ENCODE measurements at regions not wholly inside any gene's neighbourhood (a gene's known extent, or its start where the extent isn't known, plus 50 kb on each side); places are given as distances from the start of the nearest gene placed in this dataset.
A peak's percentile ranks its signal among the peaks of the same experiment; 100 is the strongest.
"Not testable (repeated sequence)": the region's sequence is repeated elsewhere in the genome, so short reads cannot be mapped to it uniquely, and the experiment has no call there.

DNA sequence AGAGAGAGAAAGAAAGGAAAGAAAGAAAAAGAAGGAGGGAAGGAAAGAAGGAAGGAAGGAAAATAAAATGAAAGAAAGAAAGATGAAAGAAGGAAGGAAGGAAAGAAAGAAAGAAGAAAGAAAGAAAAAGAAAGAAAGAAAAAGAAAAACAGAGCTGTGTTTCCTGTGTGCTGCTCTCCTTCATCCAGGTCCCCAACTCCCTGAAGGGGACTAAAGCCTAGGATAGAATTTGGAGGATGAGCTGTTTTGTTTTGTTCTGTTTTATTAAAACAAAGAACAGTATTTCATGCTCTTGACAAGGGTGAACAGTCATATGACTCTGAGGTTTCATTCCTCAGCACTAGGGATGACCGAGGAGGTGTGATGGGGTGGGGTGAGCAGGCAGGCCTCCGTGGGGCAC, 164.8 kb upstream of the NDN start:
- no peak for DNase-seq

DNA sequence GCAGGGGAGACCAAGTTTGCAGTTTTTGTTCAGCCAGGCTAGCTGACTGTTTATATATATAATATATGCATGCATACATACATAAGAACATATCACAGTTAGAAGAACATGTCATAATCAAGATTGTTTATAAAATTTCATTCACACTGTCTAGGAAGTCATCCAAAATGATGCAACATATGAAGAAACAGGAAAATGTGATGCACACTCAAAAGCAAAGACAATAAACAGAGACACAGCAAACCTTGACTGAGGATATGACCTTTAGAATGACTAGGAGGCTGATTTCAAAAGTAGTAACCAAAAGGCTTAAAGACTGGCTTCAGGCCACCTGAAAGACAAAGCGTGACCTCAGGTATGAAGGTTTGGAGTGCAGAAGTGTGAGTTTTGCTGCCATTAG, 166.2 kb upstream of the NDN start:
- DNase-seq, result no peak

DNA sequence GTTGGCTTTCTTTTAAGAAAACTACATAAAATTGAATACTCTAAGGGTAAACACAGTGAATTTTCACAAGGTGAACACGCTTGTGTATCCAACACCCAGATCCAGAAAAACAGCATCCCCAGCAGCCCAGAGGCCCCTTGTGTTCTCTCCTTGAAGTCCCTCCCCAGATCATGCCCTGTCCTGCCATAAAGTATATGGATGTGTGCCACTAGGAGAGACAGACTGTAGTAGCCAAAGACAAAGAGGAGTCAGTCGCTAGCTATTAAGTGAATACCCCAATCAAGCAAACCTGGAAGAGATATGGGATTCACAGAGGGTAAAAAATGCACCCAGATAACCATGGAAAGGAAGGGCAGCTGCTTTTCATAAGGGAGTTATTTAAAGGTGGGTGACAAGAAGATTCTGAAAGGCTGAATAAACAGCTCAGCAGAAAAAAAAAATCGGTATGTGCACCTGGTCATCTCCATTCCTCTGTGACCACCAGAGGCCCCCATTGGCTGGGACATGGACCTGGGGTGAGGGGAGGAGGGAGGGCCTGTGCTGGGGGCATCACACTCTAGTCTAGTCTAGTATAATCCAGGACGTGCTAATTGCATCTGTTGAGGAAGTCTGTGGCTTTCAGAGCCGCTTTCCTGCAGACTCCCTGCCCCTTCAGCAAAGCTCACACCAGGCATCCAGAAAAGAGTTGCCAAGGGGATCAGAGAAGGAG, 167.3 kb upstream of the NDN start:
- no peak for DNase-seq

DNA sequence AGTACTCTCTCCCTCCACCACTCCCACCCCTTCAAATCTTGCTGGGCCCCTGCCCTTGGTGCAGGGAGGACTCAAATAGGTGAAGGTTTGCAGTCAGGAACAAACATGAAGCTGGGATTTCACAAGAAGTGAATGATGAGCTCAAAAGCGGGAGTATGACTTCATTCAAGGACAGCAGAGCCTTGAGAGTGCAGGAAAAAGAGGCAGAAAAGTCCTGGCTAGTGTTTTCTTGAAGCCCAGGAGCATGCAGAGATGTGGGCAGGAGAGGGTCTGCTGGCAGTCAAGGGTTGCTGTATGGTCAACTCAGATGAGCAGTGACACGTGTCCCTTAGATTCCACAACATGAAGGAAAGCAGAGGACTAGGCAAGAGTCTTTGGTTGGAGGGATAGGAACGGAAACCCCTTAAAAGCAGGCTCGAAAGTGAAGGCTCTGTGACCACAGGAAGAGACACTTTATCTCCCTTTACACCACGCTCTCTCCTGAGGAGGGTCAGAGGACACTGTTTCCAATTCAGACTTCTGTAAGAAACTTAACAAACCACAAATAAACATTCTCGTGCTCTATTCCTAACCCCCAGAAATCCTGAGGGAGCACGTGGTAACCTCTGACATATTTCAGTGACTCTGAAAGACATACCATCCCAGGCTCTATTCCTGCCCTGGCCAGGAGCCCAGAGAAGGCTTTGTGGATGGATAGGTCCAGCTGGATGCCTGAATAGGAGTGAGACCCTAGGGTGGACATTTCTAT, 168.0 kb upstream of the NDN start:
- DNase-seq, result no peak

DNA sequence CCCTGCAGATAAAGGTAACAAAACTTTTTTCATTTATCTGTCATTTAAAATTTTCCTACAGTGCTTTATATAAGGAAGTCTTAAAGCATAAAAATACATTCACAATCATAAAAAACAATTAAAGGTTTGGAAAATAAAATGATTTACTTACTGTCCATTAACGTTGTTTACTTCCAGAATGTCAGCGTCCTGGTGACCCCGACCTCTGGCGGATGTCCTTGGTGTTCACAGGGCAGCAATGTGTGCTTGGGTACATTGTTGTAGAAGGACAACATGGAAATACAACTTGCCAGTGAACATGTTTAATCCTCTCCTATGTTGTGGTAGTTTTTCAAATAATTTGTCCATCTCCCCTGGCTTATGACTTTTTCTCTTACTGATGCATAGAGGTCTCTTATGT, 168.8 kb upstream of the NDN start:
- no peak for DNase-seq

DNA sequence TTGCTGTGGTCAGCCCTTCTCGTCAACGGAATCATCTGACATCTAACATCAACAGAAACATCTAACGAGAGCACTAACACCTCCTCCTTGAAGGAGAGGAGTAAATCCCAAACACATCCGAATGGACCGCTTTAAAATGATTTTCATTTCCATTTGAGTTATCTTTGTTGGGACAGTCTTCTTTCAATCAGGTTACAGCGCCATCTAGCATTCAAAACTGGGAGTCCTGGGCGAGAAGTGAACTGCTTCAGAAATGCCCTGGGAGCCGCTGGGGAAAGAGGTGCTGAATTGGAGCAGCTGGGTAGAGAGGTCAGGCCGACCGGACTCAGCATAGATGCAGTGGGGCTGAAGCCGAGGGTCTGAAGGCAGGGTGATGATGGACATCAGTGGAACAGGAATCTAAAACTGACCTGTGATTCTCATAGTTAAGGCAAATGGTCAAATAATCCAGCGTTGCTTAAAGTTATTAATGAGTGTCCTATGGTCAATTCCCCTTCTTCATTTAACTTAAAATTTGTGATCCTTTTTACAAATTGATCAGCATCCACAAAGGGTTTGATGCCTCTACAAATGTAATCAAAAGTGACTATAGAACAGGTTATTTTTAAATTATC, 170.0 kb upstream of the NDN start:
- DNase-seq, result no peak

DNA sequence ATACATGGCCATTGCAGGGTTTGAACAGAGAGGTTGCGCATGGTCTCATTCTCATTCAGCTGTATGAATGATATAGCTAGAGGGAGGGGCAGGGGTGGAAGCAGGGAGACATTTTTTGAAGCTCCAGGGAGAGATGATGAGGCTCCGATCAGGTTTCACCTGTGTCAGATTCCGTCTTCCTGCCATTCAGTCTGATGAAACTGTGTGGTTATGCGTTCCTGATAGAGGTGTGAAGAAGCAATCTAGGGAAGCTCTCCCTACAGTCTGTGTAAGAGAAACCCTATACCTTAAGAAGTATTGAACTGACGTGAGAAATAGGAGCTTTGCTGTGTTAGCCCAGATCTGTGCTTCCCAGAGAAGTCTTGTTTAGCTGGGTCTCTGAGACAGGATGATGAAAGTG, 171.9 kb upstream of the NDN start:
- no peak for DNase-seq

DNA sequence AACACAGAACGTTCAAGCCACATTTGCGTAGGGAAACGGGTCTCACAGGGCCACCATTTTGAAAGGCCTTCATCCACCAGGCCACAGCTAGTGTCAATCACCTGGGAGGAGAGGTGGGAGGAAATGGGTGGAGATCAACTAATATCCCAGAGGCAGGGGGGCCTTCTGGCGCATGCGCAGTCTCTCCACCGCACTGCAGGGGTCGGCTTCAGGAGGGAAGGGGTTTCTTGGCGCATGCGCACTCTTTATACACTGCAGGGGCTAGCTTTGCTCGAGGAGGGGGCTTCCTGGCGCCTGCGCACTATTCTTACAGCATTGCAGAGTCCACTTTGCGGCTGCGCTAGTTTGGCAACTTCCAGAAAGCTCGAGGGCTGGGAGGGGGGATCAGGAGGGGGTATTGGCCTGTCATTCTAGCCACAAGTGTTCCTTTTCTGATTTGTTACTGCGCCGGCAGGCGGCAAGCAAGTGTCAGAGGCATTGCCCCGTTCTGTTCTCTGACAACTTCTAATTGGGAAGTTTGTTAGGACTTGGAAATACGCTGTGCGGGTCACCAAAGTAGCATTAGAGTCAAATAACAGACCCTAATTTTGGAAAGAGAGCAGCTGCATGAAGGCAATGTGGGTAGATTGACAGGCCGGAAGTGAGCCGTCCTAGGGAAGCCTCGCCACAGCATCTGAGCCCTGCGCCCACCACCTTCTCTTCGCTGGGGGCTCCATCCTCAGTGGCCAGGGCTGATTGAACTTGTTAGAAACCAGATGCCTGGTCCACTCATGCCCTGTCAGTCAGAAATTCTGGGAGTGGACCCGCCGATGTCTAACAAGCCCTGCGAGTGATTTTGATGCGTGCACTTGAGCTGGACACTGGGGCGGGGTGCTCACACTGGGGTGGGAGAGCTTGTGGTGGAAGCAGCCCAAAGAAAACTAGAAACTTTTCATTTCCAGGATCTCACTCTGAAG, 173.5 kb upstream of the NDN start:
- DNase-seq, result no peak

DNA sequence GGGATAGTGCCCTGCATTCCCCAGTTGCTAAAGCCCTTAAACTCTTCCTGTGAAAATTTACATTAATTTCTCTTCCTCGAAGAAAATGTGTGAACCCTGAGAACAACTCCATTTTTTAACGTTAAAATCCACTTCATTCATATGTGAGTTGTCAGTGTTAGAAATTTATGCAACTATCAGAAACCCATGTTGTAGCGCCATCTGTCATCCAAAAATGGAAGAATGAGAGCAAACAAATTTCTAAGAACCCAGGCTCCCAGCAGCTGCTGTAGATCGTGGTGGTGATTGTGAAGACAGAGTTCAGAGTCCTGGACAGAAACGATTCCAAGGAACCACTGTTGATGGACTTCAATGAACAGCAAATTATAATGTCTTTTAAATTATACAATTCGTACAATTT, 179.7 kb upstream of the NDN start:
- no peak for DNase-seq

DNA sequence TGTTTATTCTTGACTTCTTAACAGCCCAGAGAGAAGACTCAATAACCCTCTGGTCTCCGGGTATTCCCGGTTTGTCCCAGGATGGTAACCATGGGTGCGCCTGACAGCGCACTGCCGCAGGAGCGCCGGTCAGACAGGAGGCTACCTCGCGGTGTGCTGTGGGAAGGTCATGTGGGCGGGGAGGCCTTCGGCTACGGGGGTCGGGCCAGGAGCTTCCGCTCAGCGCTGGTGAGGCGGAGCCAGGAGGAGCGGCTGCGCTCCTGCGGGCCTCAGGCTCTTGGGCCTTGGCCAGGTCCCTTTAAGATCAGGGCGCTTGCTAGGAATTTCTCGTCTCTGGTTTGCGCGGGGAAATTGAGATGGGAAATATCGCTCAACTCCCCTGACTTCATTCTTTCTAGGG, 182.3 kb upstream of the NDN start:
- no peak for DNase-seq

DNA sequence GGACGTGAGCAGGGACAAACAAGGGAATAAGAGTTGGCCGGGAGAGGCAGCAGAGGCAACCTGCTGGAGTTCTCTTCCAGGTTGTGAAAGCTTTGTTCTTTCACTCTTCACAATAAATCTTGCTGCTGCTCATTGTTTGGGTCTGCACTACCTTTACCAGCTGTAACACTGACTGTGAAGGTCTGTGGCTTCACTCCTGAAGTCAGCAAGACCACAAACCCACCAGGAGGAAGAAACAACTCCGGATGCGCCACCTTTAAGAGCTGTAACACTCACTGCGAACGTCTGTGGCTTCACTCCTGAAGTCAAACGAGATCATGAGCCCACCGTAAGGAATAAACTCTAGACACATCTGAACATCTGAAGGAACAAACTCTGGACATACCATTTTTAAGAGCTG, 186.5 kb upstream of the NDN start:
- DNase-seq, result not testable (repeated sequence)

DNA sequence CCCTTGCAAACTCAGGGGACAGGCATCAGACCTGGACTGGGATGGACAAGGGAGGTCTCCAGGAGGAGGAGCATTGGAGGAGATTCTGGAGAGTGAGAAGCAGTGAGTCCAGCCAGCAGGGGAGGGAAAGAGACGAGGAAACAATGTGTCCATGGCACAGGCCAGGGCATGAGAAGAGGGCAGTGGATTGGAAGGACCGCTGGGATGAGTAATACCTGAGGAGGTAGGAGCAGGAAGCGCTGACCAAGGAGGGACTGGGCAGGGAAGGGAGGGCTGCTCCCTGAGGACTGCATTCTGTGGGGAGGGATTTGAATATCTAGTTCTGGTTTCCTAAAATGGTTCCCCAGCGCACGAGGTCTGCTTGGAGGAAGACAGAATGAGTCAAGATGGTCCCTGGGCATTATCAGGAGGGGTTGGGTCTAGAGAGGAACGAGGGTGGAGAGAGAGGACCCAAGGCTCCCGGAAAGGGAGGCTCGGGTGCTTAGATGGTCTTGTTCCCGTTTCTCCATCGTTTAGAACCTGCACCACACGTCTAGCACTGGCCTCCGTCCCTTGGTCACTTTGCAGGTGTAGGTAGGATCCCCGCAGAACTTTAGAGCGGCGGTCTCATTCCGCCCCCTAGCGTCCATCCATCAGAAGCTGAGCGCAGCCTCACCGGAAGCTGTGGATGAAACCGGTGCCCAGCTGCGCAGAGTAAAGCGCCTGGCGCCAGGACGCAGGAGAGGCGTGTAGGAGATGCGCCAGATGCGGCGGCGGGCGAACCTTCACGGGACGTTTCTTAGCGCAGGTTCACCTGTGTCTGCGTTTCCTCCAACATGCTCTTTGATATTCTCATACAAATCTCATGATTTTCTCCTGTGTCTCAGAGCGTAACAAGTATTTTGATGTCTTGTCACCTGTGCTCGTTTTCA, 190.7 kb upstream of the NDN start:
- DNase-seq, result peak; percentile 37

DNA sequence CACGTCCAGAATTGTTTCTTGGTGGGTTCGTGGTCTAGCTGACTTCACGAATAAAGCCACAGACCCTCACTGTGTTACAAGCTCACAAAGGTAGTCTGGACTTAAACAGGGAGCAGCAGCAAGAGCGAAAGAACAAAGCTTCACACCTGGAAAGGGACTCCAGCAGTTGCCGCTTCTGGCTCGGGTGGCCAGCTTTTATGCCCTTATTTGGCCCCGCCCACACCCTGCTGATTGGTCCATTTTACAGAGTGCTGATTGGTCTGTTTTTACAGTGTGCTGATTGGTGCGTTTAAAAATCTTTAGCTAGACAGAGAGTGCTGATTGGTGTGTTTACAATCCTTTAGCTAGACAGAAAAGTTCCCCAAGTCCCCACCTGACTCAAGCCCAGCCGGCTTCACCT, 194.2 kb upstream of the NDN start:
- DNase-seq, result no peak

DNA sequence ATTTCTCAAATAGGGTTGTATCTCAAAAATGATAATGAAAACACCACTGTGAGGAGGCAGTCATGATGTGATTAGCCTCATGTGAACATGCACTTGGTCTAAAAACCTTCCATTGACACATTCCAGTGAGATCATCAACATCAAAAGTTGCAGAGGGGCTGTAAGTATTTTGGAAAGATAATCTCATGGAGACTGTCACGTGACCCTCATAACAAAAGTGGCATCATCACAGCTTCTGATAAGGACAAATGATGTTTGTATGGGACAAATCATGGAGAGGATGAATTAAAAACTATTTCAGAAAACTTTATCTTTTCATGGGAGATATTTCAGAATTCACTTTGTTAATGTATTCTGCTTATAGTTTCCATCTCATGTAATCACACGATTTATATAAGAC, 203.1 kb upstream of the NDN start:
- DNase-seq, result no peak

DNA sequence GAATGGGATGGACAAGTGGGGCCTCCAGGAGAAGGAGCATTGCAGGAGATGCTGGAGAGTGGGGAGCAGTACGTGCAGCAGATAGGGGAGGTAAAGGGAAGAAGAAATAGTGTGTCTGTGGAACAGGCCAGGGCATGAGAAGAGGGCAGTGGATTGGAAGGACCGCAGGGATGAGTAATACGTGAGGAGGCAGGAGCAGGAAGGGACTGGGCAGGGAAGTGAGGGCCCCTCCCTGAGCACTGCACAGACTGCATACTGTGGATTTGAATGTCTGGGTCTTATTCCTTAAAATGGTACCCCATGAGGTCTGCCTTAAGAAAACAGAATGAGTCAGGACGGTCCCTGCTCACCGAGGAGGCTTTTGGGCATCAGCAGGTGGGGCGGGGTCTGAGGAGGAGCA, 210.0 kb upstream of the NDN start:
- DNase-seq, result no peak

DNA sequence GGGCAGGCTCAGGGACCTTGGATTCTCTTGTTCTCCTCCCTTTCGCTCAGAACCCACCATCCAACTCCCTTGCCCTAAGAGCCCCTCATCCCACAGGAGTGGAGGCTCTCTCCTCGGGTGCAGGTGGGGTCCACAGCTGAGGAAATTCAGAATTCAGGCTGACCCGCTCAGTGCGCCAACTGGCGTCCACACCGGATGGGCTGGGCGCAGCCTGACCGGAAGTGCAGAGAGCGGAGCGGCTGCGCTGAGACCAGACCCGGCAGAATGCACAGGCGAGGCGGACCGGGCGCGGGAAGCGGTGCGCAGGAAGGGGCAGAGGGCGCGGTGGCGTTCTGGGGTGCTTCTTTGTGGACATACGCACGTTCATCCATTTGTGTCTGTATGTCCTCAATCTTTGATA, 210.4 kb upstream of the NDN start:
- no peak for DNase-seq

DNA sequence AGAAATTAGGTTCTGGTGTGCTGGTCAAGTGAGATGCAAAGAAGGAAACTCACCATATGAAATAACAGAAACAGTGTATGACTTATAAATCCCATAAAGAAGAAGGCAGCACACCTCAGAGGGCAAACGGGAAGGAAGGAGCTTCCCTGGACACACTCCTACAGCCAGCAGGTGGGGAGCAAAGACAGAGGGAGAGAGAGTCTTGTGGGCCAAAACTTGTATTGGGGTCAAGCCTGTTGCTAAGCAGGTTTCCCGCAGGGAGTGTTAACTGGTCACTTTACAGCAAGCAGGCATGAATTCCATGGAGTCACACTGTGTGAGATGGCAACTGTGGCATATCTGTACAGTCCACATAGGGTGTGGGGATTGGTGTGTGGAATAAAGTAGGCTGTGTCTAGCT, 222.9 kb upstream of the NDN start:
- no peak for DNase-seq

DNA sequence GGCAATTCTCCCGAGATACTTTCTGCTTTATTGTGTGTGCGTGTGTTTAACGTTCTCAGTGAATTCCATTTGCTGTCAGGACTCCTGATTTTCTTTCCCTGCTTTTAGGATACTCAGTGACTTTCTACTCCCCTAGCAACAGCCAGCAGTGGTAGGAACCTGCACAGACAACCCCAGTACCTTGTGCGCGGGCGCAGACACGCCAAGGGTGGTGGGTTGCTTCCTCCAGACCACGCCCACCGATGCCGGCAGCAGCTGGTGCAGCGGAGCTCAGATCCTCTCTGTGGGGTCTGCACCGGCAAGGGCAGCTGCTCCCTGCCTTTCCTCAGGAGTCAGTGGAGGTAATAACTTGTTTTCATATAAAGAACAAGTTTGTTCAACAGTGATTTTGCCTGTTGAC, 225.1 kb upstream of the NDN start:
- DNase-seq, result no peak

DNA sequence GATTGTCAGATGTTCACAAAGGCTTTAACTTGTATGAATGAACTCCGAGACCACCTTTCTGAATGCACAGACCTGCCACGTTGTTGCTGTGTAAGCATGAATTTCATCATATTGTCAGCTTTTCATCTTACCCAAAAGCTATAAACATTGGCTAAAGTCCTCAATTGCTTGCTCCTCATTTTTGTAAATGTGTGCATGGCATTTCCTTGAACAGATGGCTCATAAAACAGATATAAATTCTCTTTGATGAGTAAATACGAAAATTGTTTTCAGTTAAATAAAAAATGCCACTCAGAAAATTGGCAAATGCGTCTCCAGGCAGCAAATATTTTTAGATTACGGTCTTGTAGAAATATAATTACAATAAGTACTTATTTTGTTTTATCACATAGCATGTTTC, 226.0 kb upstream of the NDN start:
- no peak for DNase-seq

DNA sequence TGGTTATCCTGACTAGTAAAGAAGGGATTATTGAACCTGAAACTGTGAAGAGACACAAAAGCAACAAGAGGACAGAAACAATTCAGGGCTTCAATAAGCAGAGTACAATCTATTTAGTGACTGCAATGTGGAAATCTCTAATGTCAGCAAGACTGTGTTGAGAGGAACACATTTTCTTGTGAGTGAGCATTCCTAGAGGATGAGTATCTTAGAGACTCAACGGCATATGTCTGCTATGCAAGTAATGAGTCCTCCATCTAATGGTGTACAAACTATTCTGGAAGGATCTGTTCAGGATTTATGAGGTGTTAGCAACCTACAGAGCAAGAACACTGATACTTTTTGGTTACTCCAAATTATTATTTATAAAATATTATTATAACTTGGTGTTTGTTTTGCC, 226.5 kb upstream of the NDN start:
- no peak for DNase-seq

DNA sequence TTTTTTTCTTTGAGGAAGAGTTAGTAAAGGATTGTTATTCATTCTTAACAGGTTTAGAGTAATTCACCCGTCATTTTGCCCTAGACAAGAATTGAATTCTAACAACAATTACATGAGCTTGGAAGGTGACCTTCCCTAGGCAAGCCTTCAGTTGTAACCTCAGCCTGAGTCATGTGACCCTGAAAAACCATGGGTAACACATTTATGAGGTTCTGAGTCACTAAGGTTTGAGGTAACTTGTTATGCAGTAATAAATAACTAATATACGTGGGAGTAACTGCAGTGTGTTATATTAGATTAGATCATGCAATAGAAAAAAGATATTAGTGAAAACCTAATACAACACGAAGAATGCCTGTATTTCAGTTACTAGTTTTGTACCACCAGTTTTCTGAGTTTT, 237.6 kb upstream of the NDN start:
- no peak for DNase-seq

DNA sequence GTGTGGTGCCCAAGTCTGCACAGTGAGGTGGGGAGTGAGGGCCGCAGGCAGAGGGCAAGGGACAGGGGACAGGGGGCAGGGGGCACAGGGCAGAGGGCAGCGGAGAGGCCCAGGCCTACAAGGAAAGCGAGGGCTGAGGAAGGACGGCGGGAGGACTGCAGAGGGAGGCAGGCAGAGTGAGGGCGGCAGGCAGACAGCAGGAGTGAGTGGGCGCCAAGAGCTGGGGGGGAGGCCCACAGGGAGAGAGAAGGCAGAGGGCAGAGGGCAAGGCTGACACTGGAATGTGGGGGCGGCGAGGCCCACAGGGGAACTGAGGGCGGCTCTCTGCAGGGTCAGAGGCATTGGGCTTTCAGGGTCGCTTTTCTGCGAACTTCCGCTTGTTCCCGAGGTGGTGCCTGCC, 267.8 kb upstream of the NDN start:
- DNase-seq, result no peak

All from activated CD4-positive, CD25-positive, alpha-beta regulatory T cell treated with anti-CD3 and anti-CD28 coated beads, Interleukin-2, amount 50 U/mL, for 72 hours (primary cell).